GM20000 (cell line): ENCODE measurements at regions not wholly inside any gene's neighbourhood (a gene's known extent, or its start where the extent isn't known, plus 50 kb on each side); places are given as distances from the start of the nearest gene placed in this dataset.

Source experiments
- DNase-seq: peaks from one replicate; pipeline ENCODE4 v3.0.0; 2012; ENCODE audit warnings: low spot score
- TF ChIP-seq, protein P1 (sequence below): IDR thresholded peaks from 2 replicates; pipeline ENCODE4 v1.5.1; 2012; ENCODE audit warnings: mild to moderate bottlenecking, control low read depth; ENCODE audit errors: extremely low read depth, missing control alignments

DNA sequence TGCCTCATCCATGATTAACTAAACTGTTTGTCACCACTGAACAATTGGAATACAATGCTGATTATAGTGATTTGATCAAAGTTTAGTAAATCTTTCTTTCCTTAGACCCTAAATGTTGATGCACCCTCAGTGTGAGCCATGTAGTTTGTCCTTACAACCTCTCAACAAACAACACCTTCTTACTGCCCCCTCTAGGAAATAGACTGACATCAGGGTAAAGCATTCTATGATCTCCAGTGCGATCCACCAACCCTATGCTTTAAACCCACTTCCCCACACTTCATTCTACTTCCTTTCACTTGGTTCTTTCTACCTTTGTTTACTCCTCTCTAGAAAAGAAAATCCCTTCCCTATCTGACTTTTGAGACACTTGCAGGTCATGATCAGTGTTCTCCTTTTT lies 1842.5 kb upstream of the PRR20A start:
- DNase-seq = no peak
- TF ChIP-seq, protein P1, sequence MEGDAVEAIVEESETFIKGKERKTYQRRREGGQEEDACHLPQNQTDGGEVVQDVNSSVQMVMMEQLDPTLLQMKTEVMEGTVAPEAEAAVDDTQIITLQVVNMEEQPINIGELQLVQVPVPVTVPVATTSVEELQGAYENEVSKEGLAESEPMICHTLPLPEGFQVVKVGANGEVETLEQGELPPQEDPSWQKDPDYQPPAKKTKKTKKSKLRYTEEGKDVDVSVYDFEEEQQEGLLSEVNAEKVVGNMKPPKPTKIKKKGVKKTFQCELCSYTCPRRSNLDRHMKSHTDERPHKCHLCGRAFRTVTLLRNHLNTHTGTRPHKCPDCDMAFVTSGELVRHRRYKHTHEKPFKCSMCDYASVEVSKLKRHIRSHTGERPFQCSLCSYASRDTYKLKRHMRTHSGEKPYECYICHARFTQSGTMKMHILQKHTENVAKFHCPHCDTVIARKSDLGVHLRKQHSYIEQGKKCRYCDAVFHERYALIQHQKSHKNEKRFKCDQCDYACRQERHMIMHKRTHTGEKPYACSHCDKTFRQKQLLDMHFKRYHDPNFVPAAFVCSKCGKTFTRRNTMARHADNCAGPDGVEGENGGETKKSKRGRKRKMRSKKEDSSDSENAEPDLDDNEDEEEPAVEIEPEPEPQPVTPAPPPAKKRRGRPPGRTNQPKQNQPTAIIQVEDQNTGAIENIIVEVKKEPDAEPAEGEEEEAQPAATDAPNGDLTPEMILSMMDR = no peak

DNA sequence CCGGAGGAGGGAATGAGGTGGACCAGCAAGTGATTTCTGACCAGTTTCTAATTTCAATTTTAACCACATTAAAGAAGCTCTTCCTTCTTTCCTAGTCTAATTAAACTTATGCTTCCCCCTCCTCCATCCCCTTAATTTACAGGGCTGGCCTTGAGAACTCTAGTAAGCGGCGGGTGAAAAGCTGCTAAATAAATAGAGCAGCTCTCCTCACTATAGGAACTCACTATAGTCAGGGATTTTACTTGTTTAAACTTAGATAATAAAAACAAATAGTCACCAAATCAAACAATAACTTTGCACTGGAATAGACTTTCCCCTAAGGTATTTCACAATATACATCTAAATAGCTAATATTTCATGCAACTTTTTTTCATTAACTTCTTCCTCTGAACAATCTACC lies 1838.2 kb upstream of the PRR20A start:
- no peak for DNase-seq
- TF ChIP-seq, protein P1 = no peak

DNA sequence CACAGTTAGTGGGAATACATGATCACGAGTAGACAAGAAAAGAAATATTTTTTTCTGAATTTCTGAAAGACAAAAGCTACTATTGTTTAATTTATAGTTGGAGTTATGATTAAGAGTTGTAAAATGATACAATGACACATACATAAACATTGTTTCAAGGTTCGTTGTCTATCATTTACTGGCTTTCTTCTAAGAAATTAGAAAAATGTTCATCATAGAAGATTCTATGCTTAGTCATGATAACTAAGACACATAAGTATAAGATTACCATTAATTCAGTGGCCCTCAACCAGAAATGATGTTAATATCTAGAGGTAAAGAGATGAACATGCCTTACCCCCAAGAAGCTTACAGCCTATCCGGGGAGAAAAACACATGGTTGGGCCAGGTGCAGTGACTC lies 1832.8 kb upstream of the PRR20A start:
- DNase-seq = no peak
- TF ChIP-seq, protein P1 = no peak

DNA sequence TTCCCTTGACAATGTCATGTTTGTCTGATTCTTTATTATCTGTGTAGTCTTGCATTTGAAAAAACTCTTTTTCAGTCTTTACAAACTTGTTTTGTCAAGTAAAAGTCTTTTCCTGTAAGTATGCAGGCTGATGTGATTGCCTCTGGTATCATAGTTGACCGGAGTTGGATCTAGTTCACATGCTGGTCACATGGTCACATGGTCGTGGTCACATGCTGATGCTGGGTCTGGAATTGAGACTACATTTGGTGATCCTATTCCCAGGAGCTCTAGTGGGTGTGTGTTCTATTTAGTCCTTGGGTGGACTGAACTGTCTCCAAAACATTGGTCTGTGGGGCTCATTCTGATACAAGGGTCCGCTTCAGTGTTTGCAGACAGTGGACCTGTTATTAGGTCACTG lies 1798.8 kb upstream of the PRR20A start:
- TF ChIP-seq, protein P1 = no peak
- DNase-seq = no peak

DNA sequence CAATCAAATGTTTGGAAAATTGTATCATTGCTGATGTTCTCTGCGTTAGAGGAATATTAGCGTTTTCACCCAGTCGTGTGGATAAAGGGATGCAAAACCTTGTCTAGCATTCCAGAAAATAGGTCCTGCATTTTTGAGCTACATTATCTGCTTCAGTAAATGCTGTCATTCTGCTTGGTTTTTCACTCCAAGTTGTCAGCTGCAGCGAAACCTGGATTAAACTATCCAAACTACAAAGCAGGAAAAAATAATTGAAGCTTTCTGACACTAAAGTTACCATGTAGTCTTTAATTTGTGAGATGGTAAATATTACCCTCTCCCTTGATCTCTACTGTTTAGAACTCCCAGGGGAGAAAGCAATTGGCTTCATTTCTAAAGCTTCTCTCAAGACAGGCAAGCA lies 1795.5 kb upstream of the PRR20A start:
- no peak for DNase-seq
- TF ChIP-seq, protein P1 = no peak

DNA sequence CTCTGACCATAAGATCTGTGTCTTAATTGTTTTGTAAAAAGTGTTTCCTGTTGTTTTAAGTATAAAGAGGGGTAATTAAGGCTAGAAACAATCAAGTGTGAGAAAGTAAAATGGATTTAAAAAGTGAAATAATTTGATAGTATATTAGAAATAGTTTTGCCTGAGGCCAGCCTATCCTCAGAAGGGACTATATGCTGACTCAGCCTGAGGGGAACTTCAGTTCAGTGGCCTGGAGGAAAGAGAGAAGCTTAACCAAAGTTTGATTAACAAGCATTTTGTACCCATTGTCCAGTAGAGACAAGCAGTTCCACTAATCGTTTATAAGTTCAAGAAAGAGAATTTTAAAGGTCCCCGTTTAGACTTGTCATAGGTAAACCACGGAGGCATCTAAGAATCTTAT lies 1793.2 kb upstream of the PRR20A start:
- DNase-seq = no peak
- TF ChIP-seq, protein P1 = no peak

DNA sequence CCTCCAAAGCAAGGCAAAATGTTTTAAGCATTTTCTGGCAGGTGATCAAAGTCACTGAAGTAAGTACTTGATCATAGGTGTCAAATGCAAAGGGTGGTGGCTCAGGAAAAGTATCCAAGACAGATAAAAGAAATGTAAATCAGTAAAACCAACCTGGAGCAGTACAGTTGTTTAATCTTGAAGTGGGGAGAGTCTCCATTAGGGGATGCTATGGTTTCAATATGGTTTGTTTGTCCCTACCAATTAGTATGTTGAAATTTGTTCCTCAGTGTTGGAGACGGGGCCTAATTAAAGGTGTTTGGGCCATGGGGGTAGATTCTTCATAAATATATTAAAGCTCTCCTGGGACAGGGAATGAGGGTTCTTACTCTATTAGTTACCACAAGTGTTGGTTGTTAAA lies 1781.7 kb upstream of the PRR20A start:
- DNase-seq = no peak
- TF ChIP-seq, protein P1 = no peak
